Adipocyte (in vitro differentiated cells): ENCODE measurements at regions not wholly inside any gene's neighbourhood (a gene's known extent, or its start where the extent isn't known, plus 50 kb on each side); places are given as distances from the start of the nearest gene placed in this dataset.

Experiments
- DNase-seq: peaks from one replicate; pipeline ENCODE4 v3.0.0-alpha.2; 2015; ENCODE audit warnings: low read depth
- H3K27me3 ChIP-seq: replicated peaks from 2 replicates; pipeline ENCODE4 v1.7.0; 2013; ENCODE audit warnings: mild to moderate bottlenecking, low read length, moderate library complexity; ENCODE audit not compliant: control insufficient read depth, insufficient read depth
- H3K36me3 ChIP-seq: 2 replicates; pipeline ENCODE4 v1.7.0; 2013; ENCODE audit warnings: low read length, mild to moderate bottlenecking, moderate library complexity; ENCODE audit not compliant: control insufficient read depth, insufficient read depth, severe bottlenecking
- H3K4me1 ChIP-seq: 2 replicates; pipeline ENCODE4 v1.7.0; 2013; ENCODE audit warnings: mild to moderate bottlenecking, low read length, moderate library complexity; ENCODE audit not compliant: control insufficient read depth, insufficient read depth
- H3K4me3 ChIP-seq: 2 replicates; pipeline ENCODE4 v1.7.0; 2013; ENCODE audit warnings: mild to moderate bottlenecking, low read length, moderate library complexity
- H3K9ac ChIP-seq: 2 replicates; pipeline ENCODE4 v1.7.0; 2013; ENCODE audit warnings: mild to moderate bottlenecking, low read length, moderate library complexity
- H3K9me3 ChIP-seq: 2 replicates; pipeline ENCODE4 v1.7.0; 2013; ENCODE audit warnings: mild to moderate bottlenecking, low read length, moderate library complexity; ENCODE audit not compliant: control insufficient read depth

- DNase-seq: no peak
- no peaks in the 10 kb centered on the region for H3K4me1 ChIP-seq
- H3K36me3 ChIP-seq: no peaks in the 10 kb centered on the region
- H3K27me3 ChIP-seq: no peaks in the 10 kb centered on the region
- no peak overlapping the region for H3K4me3 ChIP-seq
- H3K9me3 ChIP-seq: peaks cover 5% of the 10 kb centered on the region
- H3K9ac ChIP-seq: no peak overlapping the region
These were observed 65.7 kb upstream of the TBX20 start for GRCh38 chr7:35319606-35320005.

- Histone ChIP-seq H3K9me3 (no peaks in the 10 kb centered on the region), H3K4me3 (no peak overlapping the region), H3K36me3 (no peaks in the 10 kb centered on the region), H3K27me3 (no peaks in the 10 kb centered on the region), H3K4me1 (no peaks in the 10 kb centered on the region), H3K9ac (no peak overlapping the region)
- no peak for DNase-seq
These were observed 62.6 kb upstream of the TBX20 start for GRCh38 chr7:35316549-35316948.

GRCh38 chr7:35315517-35315916 lies 61.6 kb upstream of the TBX20 start:
- Histone ChIP-seq H3K27me3 (no peaks in the 10 kb centered on the region), H3K4me1 (no peaks in the 10 kb centered on the region), H3K4me3 (no peak overlapping the region), H3K9ac (no peak overlapping the region), H3K9me3 (no peaks in the 10 kb centered on the region), H3K36me3 (no peaks in the 10 kb centered on the region)
- no peak for DNase-seq

GRCh38 chr7:35314354-35314753 lies 60.5 kb upstream of the TBX20 start:
- no peaks in the 10 kb centered on the region for H3K4me1 ChIP-seq

GRCh38 chr7:35313575-35313974 lies 59.7 kb upstream of the TBX20 start:
- H3K4me1 ChIP-seq: no peaks in the 10 kb centered on the region
- H3K9ac ChIP-seq: no peak overlapping the region
- no peaks in the 10 kb centered on the region for H3K9me3 ChIP-seq
- H3K27me3 ChIP-seq: no peaks in the 10 kb centered on the region
- DNase-seq: no peak
- H3K36me3 ChIP-seq: no peaks in the 10 kb centered on the region
- H3K4me3 ChIP-seq: no peak overlapping the region

More at GRCh38 chr7:35314354-35314753, 60.5 kb upstream of the TBX20 start:
- no peak overlapping the region for H3K9ac ChIP-seq
- no peak overlapping the region for H3K4me3 ChIP-seq
- no peaks in the 10 kb centered on the region for H3K9me3 ChIP-seq
- no peaks in the 10 kb centered on the region for H3K36me3 ChIP-seq
- H3K27me3 ChIP-seq: no peaks in the 10 kb centered on the region
- no peak for DNase-seq
